Stimulated activated CD4-positive, alpha-beta T cell treated with anti-CD3 and anti-CD28 coated beads, Interleukin-4, amount 100 ng/mL, for 24 hours (primary cell): ENCODE measurements at regions not wholly inside any gene's neighbourhood (a gene's known extent, or its start where the extent isn't known, plus 50 kb on each side); places are given as distances from the start of the nearest gene placed in this dataset.

Experiments used
- DNase-seq: peaks from one replicate; pipeline ENCODE4 v3.0.0-alpha.2; 2020

DNA sequence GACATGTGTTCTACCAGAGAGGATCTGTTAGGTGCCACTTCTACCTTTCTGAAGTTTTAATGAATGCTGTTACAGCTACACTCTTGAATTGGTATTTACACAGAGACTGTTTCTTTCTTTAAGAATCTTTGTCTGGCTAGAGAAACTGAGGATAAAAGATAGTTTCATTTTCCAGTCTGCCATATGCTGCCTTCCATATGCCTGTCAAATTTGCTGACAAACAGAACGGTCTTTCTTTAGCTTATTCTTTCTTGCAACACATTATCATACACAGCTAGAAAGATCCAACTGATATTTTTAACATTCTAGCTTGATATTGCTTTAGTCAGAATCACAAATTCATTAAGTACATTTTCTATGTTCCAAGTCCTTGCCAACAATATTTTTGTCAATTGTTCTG lies 409.8 kb upstream of the CELF4 start:
- DNase-seq, result no peak

DNA sequence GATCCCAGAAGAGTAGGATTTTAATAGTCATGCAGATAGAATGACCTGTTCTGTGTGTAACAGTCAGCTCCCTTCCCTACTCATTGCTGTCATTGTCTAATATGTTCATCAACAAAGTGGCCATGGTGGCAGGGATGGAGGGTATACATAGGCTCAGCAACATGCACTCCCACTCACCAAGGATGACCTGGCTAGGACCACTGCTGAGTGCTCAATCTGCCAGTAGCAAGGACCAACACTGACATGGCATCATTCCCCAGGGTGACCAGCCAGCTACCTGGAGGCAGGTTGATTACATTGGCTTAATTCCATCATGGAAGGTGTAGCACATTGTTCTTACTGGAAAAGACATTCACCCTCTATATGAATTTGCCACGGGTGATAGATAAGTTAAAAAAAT lies 401.7 kb upstream of the CELF4 start:
- DNase-seq, result no peak

DNA sequence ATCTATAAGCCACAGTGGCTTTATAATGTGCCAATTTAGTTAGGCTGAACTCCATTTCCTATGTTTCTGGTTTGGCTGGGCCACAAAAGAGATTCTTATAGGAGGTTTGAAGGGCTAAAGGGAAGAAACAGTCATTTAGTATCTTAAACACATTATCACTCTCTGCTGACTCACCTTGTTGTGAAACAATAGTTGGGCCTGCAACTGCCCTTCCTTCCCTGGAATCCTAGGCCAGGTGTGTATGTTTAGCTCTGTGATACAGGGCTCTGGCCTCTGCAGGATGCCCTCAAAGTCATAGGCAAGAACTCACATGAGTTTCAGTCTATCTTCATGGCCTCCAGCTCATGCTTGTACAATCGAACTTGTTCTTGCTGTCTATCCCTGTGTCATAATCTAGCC lies 400.0 kb upstream of the CELF4 start:
- no peak for DNase-seq

- no peak for DNase-seq
Observed at GRCh38 chr18:37964885-37965571, 399.4 kb upstream of the CELF4 start.

DNA sequence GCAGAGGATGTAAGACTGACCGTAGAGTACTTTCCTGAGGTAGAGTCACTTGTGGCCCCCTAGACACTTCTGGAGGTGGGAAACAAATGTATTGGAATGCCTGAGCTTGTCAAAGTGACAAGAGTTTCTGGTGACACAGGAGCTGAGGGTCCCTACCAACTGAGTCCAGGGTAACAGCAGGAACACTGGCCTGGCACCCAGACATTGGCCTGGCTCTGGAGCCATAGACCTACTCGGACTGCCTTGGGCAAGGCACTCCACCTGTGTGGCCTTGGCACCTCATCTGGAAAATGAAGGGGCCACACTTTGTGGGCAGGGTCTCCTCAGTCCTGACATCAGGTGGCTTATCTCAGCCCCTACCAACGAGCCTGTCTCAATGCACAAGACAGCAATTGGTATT lies 398.2 kb upstream of the CELF4 start:
- no peak for DNase-seq

- DNase-seq, result no peak
Observed at GRCh38 chr18:37962316-37962966, 396.8 kb upstream of the CELF4 start.

DNA sequence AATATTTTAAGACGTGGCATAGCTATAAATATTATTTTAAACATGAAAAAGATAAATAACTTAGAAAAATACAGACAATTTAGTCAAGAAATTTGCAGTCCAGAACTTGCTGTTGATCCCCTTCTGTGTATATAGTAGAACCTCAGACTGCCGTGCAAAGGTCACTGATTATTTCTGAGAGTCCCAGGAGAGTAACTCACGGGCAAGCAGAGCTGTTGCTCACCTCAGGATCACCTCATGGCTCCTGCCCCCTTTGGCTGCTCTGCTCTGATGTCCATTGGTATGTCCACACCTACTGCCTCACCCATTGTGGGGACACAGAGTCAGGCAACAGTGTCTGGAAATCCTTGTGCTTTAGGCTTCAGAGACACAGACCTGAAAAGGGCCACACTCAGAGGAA lies 392.9 kb upstream of the CELF4 start:
- no peak for DNase-seq

- DNase-seq, result no peak
Observed at GRCh38 chr18:37956902-37957301, 391.3 kb upstream of the CELF4 start.

DNA sequence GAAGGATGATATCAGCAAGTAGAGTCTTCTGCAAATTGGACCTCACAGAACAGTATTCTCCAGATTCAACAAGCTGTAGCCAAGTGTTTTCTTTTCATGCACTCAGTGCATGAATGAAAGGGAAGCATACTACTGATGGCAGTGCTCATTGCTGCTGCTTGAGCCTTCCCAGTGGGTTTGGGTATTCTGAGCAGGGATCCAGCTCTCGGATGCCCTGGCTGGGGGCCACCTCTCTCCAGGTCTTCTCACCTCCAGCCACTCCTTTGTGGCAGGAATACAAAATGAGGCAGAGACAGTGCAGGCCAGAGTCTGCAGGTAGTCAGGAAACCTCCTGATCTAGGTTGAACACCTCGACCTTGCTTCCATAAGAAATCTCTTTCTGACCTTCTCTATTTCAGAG lies 390.4 kb upstream of the CELF4 start:
- no peak for DNase-seq

DNA sequence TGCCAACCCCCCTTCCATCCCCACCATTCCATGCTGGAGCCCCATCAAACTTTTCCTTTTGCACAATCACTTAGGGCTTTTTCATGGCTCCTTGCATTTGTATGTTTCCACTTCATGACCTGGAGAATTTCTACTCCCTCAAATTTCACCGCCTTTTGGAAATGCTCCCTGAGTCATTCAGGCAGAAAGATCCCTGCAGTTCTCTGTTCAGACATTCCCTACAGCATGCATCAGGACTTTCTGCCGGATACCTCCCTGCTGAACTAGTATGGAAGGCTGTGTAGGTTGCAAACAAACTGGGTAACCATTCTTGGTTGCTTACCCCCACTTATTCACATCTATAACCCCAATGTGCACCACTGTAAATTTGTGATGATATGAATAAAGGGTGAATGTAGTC lies 389.6 kb upstream of the CELF4 start:
- DNase-seq, result no peak

DNA sequence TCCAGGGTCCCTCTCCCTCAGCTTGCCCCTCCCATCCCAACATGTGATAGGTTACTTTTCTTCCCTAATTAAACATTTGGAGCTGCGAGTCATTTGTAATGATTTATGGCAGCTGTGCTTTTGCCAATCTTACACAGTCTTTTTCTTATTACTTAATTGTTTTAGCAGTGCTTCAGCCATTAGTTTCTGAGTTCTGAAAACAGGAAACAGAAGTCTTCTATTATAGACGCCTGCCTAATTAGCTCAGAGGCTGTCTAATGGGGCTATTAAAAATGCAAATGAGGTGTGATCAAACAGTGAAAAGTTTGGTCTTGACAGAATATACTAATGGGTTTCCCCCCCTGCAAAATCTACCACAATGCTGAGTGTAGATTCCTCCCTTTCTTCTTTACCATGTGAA lies 388.3 kb upstream of the CELF4 start:
- no peak for DNase-seq

- DNase-seq, result no peak
Observed at GRCh38 chr18:37948471-37948870, 382.9 kb upstream of the CELF4 start.

DNA sequence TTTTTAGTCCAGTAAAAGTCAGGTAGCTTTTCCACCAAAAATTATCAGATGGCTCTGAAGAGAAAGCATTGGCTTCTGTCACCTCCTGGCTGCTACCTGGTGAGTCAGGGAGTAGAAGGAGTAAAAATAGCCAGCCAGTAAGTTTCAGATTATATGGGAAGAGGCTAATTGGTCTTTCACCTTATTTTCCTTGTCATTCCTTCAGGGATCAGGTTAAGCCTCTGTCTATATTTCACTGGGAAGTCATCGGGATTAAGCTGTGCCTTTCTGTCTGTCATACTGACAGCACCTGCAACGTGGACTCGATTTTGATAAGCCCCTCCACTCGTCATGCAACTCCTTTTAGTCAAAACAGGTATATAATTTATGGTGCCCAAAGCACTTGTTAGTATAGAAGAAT lies 380.7 kb upstream of the CELF4 start:
- DNase-seq, result no peak

DNA sequence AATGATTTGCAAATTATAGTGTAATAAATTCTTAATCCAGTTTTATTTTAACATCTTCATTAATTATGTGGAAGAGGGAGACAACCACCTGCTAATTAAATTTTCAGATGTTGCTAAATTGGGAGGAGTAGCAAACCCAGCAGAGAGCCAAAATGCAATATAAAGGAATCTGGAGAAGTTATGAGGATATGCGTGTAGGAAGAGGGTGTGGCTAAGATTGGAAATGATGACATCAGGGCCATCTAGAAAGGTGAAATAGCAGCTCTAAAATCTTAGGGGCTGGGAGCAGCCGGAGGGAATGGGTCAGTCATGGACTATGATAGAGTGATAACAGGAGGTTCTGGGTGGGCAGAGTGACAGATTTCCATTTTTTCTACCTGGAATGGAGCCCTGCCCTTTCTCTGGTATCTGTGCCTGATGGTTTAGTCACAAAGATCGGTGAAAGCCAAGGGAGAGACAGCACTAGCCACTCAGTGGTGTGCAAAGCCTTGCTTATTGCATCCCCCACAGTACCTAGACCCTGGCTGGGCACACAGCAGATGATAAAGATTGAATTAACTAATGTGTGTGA lies 379.2 kb upstream of the CELF4 start:
- no peak for DNase-seq

DNA sequence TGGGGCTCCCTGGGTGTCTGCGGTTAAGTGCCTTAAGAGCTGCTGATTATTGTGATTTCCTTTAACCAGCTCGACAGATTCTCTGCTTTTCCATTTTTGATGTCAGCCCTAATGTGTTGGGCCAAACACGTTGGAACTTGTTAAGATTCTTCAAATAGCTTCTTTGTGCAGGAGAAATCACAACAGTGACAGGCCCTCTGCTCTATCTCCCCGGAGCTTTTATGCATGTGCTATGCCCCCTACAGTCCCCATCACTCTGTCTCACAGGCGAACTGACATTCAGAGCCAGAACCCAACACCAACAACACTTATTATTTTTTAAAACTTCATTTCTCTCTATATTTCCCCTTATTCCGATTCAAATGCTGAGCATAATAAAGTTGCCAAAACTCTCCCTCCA lies 371.7 kb upstream of the CELF4 start:
- no peak for DNase-seq

DNA sequence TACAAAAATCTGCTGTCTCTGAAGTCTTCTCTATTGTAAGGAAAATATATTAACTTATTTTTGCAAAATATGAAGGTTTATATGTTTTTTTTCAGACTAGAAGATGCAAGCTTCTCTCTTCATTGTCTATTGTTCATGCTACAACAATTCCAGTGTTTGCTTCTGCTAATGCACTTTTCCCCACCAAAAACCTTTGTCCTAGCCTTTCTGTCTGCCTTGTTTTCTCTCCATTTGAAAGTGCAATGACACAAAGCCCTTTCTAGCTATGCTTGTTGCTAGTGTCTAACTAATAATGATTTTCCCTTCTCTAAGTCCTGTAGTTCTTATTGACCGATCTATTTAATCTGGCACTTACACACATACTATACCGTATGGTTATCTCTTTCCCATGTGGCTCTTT lies 369.5 kb upstream of the CELF4 start:
- no peak for DNase-seq

DNA sequence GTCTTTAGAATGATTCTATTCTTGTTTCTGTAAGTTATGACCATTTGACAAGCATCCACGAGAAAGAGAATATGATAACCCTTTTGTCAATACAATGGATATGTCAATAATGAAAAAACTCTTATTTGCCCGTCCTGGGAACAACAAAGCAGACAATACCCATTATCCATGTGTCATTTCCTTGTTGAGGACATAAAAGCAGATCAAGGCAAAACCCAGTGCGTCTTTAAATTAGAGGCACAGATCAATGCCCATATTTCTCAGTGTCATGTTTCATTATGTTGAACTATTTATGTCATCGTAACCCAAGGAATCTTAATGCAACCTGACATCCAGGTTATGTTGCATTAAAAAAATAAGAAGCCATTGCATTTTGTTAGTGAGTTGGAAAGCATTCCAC lies 365.0 kb upstream of the CELF4 start:
- DNase-seq, result no peak

DNA sequence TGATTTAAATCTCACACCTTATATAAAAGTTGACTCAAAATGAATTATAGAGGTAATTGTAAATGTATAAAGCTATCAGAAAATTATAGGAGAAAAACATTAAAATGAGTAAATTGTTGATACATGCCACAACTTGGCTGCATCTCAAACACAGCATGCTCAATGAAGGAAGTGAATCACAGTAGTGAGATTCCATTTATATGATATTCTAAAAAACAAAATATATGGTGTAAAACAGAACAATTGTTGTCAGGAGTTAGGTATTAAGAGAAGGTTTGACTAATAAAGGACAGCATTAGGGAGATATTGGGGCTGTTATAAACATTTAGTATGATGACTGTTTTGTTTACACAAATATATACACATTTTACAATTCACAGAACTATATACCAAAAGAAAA lies 356.6 kb upstream of the CELF4 start:
- DNase-seq, result no peak

DNA sequence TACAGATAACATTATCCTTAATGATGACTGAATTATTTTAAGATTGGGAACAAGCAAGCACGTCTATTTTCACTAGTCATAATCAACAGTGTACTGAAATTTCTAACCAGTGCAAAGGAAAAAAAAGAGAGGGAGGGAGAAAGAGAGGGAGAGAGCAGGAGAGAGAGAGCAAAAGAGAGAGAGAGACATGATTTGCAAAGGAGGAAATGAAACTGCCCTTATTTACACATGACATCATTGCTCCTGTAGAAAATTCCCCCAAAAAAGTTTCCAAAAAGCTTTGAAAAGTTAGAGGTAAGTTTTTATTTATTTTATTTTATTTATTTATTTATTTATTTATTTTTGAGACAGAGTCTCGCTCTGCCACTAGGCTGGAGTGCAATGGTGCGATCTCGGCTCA lies 355.3 kb upstream of the CELF4 start:
- DNase-seq, result no peak

GRCh38 chr18:37913051-37913450 lies 347.5 kb upstream of the CELF4 start:
- no peak for DNase-seq

DNA sequence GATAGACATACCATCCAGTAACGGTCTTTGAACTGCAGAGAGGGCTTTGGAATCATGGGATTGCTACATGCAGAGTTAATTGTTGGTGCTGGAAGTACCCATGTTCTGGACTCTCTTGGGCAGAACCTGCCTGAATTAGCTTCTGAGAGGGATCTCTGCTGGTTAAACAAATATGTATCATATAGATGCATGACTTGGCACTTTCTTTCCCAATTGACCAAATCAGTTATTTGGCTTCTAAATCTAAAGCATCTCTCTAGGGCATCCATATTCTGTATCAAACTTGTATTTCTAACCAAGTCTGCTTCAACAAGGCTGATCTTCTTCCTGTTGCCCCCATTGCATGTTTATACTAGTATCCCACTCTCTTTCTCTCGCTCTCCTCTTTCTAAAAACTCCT lies 336.7 kb upstream of the CELF4 start:
- no peak for DNase-seq

DNA sequence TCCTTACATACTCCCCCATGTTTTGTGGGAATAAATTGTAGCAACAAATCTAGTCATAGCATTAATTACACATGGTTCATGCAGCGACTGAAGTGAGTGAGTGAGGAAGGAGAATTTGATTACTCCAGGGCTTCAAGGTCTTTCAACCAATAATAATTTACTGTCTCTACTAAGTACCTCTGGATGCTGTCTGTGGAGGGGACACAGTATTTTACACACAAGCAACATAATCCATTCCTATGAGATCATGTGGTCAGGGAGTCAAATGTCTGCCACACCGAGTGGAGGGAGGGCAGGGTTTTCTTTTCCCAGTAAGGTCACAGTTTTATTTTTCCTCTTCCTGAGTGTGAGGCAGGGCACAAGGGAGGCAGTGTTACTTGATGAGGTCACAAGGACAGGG lies 334.7 kb upstream of the CELF4 start:
- no peak for DNase-seq

DNA sequence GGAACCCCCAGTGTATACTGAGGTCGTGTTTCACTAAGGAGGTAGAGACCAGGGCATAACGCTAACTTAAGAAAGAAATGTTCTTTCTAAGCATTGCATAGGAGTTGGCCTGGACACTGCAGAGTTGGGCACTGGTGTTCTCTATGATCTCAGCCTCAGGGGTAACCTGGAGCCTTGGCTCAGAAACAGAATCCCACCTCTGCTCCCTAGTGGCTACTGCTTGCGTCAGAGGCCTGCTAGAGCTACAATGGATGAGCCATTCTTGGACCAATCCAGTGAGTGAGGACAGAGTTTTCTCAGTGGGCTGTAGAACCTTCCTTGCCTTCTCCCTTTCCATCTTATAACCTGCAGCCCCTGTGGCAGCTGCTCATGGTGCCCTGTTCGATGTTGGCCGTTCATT lies 324.4 kb upstream of the CELF4 start:
- no peak for DNase-seq

DNA sequence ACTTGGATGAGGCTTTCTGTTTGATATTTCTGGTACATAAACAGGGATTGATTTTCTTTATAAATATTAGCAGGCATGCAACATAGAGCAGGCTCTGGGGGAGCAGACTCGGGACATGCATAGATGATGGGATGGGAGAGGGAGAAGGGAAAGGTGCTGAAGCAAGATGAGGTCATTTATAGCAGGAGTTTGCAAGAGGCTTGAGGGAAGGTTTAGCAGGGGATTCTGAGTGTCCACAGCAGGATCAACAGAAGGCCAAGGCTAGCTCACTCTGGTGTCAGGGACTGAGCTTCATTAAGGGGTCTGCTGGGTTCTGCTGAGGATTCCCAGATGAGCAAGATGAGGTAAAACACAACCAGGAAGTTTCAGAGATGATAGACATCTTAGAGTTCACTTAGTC lies 309.1 kb upstream of the CELF4 start:
- DNase-seq, result no peak

- no peak for DNase-seq
Observed at GRCh38 chr18:37873416-37873815, 307.8 kb upstream of the CELF4 start.
